HG03095 (cell line): ENCODE measurements at regions not wholly inside any gene's neighbourhood (a gene's known extent, or its start where the extent isn't known, plus 50 kb on each side); places are given as distances from the start of the nearest gene placed in this dataset.
"Not testable (repeated sequence)": the region's sequence is repeated elsewhere in the genome, so short reads cannot be mapped to it uniquely, and the experiment has no call there.

Experiments used
- ATAC-seq: cut with Tn5 transposase; IDR thresholded peaks from one replicate; pipeline ENCODE4 v1.9.1; 2021; ENCODE audit warnings: moderate library complexity; ENCODE audit not compliant: unreplicated experiment

- not testable (repeated sequence) for ATAC-seq
Observed at GRCh38 chr3:194264631-194265504, 86.3 kb downstream of the CPN2 start.

- no peak for ATAC-seq
Observed at GRCh38 chr3:194265505-194265892, 85.6 kb downstream of the CPN2 start.

DNA sequence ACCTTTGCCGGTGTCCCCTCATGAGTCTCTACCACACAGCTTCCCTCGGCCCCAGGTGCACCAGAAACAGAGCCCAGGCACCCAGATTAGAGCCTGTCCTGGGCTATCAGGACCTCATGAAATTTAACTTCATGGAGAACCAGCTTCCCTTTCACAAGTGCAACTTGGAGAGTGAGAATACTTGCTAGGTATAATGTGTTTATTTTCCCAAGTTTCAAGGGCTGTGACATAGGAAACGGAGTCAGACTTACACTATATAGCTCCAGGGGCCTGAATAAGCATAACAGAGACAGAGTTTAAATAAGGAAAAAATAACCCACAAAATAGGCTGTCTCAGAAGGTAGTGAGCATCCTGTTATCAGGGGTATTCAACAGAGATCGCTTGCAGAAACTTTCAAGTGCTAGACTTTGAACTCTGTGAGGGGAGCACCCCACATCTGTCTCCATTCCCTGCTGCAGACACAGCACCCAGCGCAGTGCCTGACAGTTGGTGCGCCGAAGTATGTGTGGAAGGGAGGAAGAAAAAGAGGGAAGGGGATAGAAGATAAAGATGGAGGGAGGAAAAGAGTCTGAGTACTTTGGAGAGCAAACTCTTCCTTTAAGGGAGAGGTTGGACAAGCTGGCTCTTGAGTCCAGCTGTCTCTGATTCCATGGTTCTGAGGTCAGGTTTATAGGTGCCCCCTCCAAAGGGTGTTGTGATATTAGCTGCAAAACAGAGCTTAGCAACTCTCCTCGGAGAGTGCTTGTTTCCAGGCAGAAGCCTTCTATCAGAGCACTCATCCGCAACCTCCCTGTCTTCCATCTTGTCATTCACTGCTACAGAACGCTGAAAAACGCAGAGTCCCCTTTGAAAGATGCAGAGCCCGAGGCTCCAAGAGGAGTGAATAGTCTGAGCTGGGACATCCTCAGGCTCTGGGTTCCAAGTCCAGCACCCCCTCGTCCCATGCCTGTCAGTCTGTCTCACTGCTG is 84.8 kb downstream of the CPN2 start:
- ATAC-seq: no peak

DNA sequence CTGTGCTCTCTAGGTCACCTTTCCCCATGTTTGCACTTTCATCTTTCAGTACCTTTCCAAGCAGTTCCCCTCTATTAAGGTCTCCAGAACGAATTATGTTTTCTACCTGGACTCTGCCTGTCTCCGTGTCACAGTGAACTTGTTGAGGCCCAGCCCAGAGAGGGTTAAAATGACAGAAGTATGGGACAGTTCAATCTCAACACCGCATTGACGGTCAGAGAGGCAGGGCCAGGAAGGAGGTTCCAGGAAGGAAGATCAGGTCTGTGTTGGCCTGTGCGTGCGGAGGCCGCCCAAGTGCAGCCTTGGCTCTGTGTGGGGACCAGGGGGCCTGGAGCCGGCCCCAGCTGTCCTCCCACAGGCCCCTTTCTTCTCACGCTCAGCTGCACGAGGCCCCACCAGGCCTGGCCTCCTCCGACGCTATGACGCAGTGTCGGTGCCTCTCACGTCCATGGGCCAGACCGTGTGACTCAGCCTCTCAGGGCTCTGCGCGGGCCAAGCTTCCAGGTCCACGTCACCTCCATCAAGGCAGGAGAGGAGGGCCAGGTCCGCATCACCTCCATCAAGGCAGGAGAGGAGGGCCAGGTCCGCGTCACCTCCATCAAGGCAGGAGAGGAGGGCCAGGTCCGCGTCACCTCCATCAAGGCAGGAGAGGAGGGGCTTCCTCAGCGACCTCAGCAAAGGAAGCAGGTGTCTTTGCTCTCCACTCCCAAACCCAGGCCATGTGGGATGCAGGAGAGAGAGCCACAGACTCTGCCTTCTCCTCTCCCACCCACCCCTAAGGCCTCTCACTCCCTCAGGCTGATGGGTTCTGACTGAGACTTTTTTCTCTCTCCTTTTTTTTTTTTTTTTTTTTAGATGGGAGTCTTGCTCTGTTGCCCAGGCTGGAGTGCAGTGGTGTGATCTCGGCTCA is 83.1 kb downstream of the CPN2 start:
- no peak for ATAC-seq

DNA sequence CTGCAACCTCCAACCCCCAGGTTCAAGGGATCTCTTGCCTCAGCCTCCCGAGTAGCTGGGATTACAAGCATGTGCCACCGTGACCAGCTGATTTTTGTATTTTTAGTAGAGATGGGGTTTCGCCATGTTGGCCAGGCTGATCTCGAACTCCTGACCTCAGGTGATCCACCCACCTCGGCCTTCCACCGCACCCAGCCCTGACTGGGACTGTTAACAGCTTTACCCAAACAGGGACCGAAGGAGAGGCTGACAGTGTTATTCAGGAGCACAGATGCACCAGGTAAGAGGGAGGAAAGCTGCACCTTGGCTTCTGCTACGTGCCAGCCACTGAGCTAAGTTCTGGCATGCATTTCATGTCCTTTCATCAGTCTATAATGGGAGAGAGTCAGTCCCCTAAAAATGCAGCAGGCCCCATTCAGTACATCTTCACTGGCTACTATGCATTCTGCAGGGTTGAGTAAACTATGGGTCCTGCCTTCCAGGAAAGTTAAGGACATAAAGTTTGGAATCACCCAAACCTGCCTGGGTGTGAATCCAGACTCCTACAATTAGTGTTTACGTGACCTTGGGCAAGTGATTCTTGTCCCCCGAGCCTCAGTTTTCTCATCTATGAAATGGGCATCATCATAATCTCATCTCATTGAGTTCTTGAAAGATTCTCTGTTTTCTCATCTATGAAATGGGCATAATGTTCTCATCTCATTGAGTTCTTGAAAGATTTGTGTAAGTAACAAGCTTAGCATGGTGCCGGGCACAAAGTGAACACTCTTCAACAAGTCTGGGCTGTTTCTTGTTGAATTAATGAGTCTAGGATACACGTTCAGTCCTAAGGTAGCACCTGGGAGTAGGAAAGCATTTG is 82.2 kb downstream of the CPN2 start:
- no peak for ATAC-seq

DNA sequence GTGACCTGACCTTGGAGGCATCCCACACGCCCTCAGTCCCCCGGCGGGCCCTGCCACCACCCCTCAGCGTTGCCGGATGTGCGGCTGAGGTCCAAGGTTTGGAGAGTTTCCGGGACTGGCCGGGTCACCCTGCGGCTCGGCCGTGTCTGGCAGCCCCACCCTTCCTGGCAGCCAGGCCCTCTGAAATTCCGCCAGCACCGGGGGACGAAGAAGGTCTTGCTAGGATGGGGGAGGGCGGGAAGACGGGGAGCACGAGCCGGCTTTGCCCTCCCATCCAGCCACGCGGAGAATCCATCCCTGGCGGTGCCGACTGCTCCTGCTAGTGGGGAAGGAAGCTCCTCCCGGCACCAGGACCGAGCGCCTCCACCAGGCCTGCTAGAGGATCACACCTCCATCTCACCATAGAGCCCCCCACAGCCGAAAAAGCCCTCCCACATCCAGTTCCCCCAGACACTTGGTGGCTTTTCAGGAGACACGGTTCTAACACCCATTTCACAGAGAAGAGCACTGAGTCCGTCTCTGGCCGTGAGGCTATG is 81.5 kb downstream of the CPN2 start:
- no peak for ATAC-seq

GRCh38 chr3:194270627-194271459 is 80.3 kb downstream of the CPN2 start:
- ATAC-seq: no peak

DNA sequence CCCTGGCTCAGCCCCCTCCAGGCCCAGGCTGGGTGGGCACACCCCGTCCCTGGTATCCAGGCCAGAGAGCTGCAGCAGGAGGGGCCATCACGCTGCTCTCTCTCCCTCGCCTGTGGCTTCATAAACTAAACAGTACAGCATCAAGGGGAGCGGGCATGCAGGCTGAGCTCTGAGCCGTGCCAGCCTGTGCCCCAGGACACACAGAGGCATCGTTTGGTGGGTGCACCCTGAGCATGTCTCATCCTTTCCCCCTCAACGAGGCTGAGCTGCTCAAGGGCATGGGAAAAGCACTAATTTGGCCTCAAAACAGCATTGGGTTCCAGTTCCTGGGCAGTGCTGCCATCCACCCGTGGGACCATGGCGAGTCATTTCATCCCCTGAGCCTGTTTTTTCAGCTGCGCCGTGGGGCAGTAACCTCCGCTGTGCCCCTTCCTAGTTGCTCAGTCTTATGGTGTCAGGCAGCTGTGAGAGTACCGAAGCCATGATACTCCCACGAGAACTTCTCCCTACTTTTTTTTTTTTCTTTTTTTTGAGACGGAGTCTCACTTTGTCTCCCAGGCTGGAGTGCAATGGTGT is 79.6 kb downstream of the CPN2 start:
- no peak for ATAC-seq

DNA sequence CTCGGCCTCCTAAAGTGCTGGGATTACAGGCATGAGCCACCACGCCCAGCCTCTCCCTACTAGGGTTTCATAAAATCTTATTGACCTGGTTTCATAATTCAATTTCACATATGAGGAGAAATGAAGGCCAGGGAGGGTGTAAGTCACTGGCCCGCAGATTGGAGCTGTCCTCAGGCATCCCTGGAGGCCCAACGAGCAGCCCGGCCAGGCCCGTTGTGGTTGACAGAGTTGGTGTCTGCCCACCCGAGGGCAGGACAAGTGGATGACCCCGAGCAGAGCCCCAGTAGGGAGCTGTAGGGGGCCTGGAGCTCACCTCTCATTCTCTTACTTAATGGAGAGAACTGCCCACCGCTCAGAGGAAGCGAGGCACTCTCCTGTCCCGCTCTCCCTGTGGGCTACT is 78.9 kb downstream of the CPN2 start:
- ATAC-seq: no peak

GRCh38 chr3:194272861-194273742 is 78.0 kb downstream of the CPN2 start:
- ATAC-seq: no peak

- no peak for ATAC-seq
Observed at GRCh38 chr3:194273743-194274310, 77.3 kb downstream of the CPN2 start.

- no peak for ATAC-seq
Observed at GRCh38 chr3:194274424-194275085, 76.6 kb downstream of the CPN2 start.

GRCh38 chr3:194275291-194275690 is 75.8 kb downstream of the CPN2 start:
- ATAC-seq: no peak

DNA sequence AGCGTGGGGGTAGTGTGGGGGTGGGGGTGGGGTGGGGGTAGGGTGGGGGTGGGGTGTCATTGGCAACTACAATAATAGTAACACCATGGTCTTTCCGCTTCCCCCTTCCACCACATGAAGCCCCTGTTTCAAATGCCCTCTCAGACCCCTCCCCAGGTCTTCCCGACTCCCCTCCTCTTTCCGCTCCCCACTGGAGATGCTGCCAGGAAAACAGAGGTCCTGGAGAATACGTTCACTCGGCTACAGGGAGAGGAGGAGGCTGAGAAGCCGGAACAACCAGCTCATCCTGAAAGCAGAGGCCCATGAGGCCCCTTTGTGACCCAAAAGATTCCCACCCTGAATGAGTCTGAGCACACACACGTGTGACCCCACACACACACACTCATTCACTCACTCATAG is 75.4 kb downstream of the CPN2 start:
- ATAC-seq: no peak

- no peak for ATAC-seq
Observed at GRCh38 chr3:194276768-194277103, 74.4 kb downstream of the CPN2 start.

GRCh38 chr3:194277104-194277785 is 73.9 kb downstream of the CPN2 start:
- ATAC-seq: no peak
